HG03469 (cell line): ENCODE measurements at regions not wholly inside any gene's neighbourhood (a gene's known extent, or its start where the extent isn't known, plus 50 kb on each side); places are given as distances from the start of the nearest gene placed in this dataset.
"Not testable (repeated sequence)": the region's sequence is repeated elsewhere in the genome, so short reads cannot be mapped to it uniquely, and the experiment has no call there.

Experiments used
- ATAC-seq: cut with Tn5 transposase; IDR thresholded peaks from one replicate; pipeline ENCODE4 v1.9.1; 2021; ENCODE audit warnings: mild to moderate bottlenecking, moderate library complexity, moderate number of reproducible peaks; ENCODE audit not compliant: unreplicated experiment

GRCh38 chr3:106070187-106070586, 201.4 kb upstream of the CBLB start:
- ATAC-seq = no peak

DNA sequence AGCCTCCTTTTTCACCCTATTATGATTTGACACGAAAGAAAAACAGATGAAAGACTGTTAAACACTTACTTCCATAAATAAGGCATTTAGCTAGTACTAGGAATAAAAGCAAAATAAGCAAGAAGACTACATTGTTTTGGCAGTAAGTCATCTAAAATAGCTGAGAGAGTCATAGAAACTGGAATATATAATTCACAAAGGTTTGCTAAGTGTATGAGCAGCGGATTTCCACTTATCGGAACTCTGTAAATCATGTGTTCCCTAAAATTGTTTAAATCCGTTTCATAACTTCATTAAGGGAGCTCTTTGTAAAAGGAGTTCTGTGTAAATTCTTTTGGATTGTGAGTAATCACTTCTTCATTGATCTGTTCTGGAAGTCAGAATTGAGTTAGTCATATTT, 202.5 kb upstream of the CBLB start:
- ATAC-seq = no peak

GRCh38 chr3:106072596-106072995, 203.8 kb upstream of the CBLB start:
- ATAC-seq = not testable (repeated sequence)

DNA sequence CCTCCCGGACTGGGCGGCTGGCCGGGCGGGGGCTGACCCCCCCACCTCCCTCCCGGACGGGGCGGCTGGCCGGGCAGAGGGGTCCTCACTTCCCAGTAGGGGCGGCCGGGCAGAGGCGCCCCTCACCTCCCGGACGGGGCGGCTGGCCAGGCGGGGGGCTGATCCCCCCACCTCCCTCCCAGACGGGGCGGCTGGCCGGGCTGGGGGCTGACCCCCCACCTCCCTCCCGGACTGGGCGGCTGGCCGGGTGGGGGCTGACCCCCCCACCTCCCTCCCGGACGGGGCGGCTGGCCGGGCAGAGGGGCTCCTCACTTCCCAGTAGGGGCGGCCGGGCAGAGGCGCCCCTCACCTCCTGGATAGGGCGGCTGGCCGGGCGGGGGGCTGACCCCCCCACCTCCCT, 205.0 kb upstream of the CBLB start:
- not testable (repeated sequence) for ATAC-seq

GRCh38 chr3:106075731-106076130, 206.9 kb upstream of the CBLB start:
- ATAC-seq = not testable (repeated sequence)

- ATAC-seq = no peak
Observed at GRCh38 chr3:106078635-106079034, 209.8 kb upstream of the CBLB start.

- ATAC-seq = no peak
Observed at GRCh38 chr3:106082616-106083015, 213.8 kb upstream of the CBLB start.

DNA sequence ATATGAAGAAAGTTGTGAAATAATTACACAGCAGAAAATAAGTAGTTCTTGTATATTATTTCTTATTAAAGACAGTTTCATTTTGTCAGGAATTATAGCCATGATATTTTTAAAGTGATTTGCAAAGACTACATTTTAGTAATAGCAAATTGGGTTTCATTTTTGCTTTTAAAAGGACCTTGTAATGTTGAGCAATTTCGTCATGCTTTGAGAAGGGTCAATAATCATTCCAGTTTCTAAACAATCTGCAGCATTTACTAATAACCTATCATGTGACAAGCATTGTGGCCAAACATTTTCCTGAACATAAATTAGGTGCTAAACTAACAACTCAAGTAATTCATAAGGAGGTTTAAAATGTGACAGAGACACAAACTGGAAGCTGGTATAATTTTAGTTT, 214.4 kb upstream of the CBLB start:
- no peak for ATAC-seq

GRCh38 chr3:106083854-106084253, 215.0 kb upstream of the CBLB start:
- ATAC-seq = no peak

DNA sequence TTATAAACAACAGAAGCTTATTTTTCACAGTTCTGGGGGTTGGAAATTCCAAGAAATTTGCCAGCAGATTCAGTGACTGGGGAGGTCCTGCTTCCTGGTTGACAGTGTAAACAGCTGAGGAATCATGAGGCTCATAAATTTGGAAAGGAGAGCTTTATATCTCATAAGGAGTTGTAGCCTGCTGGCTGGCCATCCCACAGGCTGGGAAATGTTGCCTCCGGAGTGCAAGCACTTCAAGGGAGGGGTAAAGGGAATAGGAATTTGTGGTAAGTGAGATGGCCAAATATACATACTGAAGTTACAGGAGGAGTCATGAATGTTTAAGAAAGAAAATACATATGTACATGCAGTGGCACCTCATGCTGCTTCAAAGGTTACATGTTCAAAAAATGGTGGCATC, 217.2 kb upstream of the CBLB start:
- ATAC-seq = no peak

DNA sequence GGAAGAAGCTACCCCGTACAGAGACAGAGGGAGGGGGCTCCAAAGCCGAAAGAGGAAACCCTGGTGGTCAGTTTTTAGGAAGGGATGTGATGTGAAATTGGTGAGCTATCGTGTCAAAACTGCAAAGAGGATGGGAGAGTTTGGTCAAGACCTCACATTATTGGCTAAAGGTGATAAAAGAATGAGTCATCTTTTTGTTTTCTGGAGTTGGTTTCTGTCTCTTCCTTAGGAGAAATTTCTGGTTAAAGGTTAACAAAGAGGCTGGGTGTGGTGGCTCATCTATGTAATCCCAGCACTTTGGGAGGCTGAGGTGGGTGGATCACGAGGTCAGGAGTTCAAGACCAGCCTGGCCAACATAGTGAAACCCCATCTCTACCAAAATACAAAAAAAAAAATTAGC, 217.8 kb upstream of the CBLB start:
- ATAC-seq = no peak

DNA sequence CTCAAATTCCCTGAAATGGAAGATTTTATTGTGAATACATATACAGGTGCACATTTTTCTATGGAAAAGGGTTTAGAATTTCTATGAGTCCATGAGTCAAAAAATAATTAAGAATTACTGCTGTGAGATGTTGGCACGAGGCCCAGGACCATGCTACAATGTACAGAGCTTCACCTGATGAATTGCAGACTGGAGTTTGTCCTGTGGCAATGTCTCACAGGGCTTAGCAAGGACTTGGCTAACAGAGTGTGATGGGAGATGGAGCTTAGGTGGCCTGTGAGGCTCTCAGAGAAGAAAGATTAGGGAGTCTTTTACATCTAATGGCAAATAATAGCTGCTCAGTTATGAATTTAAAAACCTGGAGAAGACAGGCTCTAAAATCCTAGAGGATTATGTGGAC, 219.5 kb upstream of the CBLB start:
- ATAC-seq = no peak

DNA sequence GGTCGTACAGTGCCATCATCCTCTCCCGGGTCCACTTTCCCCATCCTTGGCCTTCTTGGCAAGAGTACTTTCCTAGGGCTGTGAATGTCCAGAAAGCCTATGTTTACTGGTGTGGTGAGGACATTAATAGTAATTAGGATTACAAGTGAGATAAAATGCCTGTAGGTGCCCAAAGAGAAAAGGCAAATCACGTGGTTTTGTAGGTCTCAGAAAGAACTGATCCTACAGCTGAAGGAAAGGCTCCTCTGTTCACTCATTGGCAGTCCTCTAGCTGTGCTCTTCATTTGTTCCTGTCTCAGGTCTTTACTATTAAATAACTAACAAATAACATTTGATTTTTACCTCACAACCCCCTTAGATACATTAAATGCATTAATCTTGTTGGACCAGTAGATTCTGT, 220.1 kb upstream of the CBLB start:
- no peak for ATAC-seq

DNA sequence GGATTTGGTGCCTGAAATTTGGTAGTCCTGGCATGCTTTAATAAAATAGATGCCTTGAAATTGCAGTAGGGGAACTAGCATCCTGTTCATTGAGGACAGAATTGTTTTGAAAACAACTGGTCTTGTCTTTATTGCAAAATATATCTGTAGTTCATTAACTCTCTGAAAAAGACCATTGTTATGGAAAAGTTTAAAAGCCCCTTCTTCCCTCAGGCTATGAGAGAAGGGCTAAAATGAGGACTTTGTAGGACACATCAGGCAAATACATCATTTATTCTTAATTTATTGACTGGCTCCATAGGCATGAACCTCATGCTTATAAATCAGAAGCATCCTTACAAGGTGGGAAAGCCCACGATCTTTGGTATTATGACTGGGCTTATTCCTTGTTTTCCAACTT, 221.0 kb upstream of the CBLB start:
- no peak for ATAC-seq

DNA sequence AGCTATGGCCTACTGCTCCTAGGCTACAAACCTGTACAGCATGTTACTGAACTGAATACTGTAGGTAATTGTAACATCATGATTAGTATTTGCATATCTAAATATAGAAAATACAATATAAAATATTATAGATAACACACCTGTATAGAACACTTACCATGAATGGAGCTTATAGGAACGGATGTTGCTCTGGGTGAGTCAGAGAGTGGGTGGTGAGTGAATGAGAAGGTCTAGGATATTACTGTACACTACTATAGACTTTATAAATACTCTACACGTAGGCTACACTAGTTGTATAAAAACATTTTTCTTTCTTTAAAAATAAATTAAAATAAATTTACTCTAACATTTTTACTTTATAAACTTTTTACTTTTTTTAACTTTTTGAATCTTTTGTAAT, 224.0 kb upstream of the CBLB start:
- ATAC-seq = no peak

GRCh38 chr3:106093616-106094015, 224.8 kb upstream of the CBLB start:
- no peak for ATAC-seq

DNA sequence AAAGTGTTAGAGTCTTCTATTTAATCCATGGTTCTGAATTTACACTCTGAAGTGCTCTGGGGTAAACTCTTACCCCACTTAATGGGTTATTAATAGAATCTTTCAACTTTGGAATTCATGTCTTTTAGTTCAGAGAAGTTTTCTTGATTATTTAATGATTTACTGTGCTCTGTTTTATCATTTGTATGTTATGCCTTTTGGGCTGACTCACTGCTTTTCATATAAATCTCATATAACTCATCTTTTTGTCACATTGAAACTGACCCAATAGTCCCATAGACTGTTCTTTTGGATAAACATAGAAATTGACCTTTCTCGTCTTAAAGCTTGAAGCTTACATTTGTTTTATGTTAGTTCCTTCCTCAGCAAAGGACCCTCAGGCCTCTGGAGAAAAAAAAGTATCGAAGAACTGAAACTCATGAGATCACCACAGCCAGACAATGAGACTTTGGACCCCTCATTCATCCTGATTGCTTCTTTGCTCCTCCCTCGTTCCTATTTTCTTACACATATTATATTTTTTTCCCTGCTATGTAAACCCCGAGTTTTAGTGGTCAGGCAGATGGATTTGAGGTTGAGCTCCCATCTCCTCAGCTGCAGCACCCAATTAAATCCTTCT, 229.1 kb upstream of the CBLB start:
- ATAC-seq = no peak

GRCh38 chr3:106103383-106103782, 234.6 kb upstream of the CBLB start:
- no peak for ATAC-seq

GRCh38 chr3:106104078-106104477, 235.3 kb upstream of the CBLB start:
- ATAC-seq = no peak

GRCh38 chr3:106108925-106109324, 240.1 kb upstream of the CBLB start:
- ATAC-seq = no peak

DNA sequence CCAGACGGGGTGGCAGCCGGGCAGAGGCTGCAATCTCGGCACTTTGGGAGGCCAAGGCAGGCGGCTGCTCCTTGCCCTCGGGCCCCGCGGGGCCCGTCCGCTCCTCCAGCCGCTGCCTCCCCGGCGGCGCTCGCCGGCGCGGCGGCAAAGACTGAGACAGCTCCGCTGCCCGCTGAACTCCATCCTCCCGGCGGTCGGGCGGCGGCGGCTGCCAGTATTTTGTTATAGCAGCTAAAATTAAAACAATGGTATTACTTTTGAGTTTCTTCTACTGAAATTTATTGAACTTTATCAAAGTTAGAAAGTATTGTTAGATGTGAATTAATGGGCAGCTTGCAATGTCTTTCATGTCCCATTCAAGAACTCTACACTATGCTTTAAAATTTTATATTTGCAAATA, 243.7 kb upstream of the CBLB start:
- not testable (repeated sequence) for ATAC-seq

DNA sequence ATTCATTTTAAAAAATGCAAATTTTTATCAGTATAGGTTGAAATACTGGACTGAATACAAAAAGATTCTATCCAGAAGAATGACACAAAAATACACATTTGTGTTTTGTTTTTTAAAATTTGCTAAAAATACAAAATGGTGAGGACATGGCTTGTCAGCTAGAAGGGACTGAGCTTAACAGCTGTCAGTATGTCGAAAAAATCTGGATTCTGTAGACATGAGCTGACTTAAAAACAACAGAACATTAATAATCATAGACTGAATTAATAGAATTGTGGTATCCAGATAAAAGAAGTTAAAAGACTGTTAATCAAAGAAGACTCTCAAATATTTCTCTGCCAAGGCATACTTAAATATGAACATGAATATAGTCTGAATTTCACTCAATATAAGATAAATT, 244.9 kb upstream of the CBLB start:
- no peak for ATAC-seq

- ATAC-seq = no peak
Observed at GRCh38 chr3:106114220-106114619, 245.4 kb upstream of the CBLB start.
